ENCODE measurements at regions not wholly inside any gene's neighbourhood (a gene's known extent, or its start where the extent isn't known, plus 50 kb on each side); places are given as distances from the start of the nearest gene placed in this dataset.

DNA sequence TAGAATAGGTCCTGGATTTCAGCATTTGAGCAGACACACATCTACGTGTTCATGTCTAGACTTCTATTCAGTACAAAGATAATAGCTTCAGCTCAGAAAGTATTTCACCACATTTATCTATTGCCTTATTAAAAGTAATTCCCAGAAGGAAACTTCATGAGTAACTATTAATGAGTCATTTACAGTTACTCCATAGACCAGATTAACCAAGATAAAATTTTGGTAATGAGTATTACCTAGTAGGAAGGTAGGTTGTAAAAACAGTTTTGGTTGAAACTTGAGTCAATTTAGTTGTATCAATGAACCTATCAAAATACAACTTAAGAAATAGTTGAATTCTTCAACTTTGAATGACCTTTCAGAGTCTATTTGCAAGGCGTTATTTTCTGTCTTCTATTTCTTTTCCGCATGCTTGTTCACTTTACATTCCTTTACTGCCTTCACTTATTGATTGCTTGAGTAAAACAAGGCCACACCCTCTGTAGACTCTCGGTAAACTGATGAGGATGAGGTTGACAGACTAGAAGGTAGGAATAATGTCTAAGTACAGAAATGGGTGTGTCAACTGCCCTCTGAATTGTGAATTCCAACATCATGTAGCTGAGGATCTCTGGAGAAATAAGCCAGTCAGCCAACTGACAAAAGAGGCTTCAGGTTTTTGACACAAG is 1165.6 kb upstream of the ZEB2 start:
- no peaks in the 10 kb centered on the region for H3K27me3 ChIP-seq (ENCODE audit: control insufficient read depth in 1 of 2, insufficient read depth in 1 of 2, low read length in 2 of 2)
- no peak overlapping the region for H3K9ac ChIP-seq (ENCODE audit: low read length)
- H4K8ac ChIP-seq (ENCODE audit: low read length): no peak overlapping the region
- H2AFZ ChIP-seq (ENCODE audit: low read depth, low read length): no peak overlapping the region
- H2BK12ac ChIP-seq (ENCODE audit: low read length in 2 of 2): no peak overlapping the region
- H2BK120ac ChIP-seq (ENCODE audit: low read depth, low read length): no peak overlapping the region
- WGBS: 100% methylated on average over 4 of the region's 4 CpGs
- no peaks in the 10 kb centered on the region for H3K9me3 ChIP-seq (ENCODE audit: control insufficient read depth, low read length)
- no peak overlapping the region for H3K4me3 ChIP-seq (ENCODE audit: insufficient read depth in 1 of 2, low read depth in 1 of 2, low read length in 2 of 2)
- H2AK5ac ChIP-seq (ENCODE audit: low read length, severe bottlenecking): no peak overlapping the region
- H3K4me1 ChIP-seq (ENCODE audit: control insufficient read depth, insufficient read depth, low read depth, low read length): no peaks in the 10 kb centered on the region
- no peak overlapping the region for H4K91ac ChIP-seq (ENCODE audit: low read length)
- no peak overlapping the region for H3K14ac ChIP-seq (ENCODE audit: low read length in 2 of 2)
- DNase-seq: peak; percentile 11
- H2BK5ac ChIP-seq (ENCODE audit: low read depth, low read length, poor library complexity, severe bottlenecking): no peak overlapping the region
- H3K79me1 ChIP-seq (replicated peaks; ENCODE audit: low read length, poor library complexity, severe bottlenecking): no peaks in the 10 kb centered on the region
- no peak overlapping the region for H3K27ac ChIP-seq (ENCODE audit: low read length, poor library complexity, severe bottlenecking)
- H3K4ac ChIP-seq (ENCODE audit: low read depth in 1 of 2, low read length in 2 of 2): no peak overlapping the region
- H3K23ac ChIP-seq (ENCODE audit: low read length in 2 of 2): no peak overlapping the region
- H3K18ac ChIP-seq (ENCODE audit: low read depth in 1 of 2, low read length in 2 of 2): no peak overlapping the region
- no peak overlapping the region for H2BK15ac ChIP-seq (ENCODE audit: low read depth, poor library complexity, severe bottlenecking)
- H3K4me2 ChIP-seq (ENCODE audit: low read length, poor library complexity, severe bottlenecking): no peak overlapping the region
- no peaks in the 10 kb centered on the region for H3K36me3 ChIP-seq (ENCODE audit: control insufficient read depth in 1 of 2, insufficient read depth in 2 of 2, low read depth in 1 of 2, low read length in 2 of 2)

DNA sequence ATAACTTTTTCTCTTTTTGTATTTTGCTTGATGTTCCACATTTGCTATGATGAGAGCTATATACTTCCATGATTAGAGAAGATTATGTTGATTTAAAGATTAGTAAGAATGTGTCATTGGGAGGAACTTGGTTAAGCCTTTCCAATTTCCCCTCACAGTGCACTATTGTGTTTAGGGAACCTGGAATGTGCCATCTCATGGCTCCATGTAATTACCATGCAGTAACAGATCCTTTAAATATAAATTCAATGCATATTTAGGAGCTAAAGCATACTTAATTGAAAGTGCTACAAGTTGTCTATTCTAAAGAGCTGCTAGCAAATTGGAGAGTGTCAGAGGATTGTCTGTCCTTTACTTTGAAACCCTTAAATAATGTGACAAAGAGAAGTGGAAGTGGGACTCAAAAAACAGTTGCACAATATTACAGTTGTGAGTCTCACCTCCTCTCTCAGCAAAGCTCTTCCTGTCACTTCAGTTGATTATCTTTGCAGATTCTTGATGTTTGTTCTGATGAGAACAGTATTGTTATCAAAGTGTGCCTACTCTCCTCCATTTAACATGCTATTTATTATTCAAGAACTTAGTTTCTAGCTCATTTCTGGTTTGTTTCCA is 1162.7 kb upstream of the ZEB2 start:
- Histone ChIP-seq H3K36me3 (ENCODE audit: control insufficient read depth in 1 of 2, insufficient read depth in 2 of 2, low read depth in 1 of 2, low read length in 2 of 2) (no peaks in the 10 kb centered on the region), H3K27me3 (ENCODE audit: control insufficient read depth in 1 of 2, insufficient read depth in 1 of 2, low read length in 2 of 2) (no peaks in the 10 kb centered on the region), H2AK5ac (ENCODE audit: low read length, severe bottlenecking) (no peak overlapping the region), H3K27ac (ENCODE audit: low read length, poor library complexity, severe bottlenecking) (no peak overlapping the region), H2AFZ (ENCODE audit: low read depth, low read length) (no peak overlapping the region), H3K4me1 (ENCODE audit: control insufficient read depth, insufficient read depth, low read depth, low read length) (no peaks in the 10 kb centered on the region), H3K79me1 (replicated peaks; ENCODE audit: low read length, poor library complexity, severe bottlenecking) (no peaks in the 10 kb centered on the region), H2BK15ac (ENCODE audit: low read depth, poor library complexity, severe bottlenecking) (no peak overlapping the region), H3K23ac (ENCODE audit: low read length in 2 of 2) (no peak overlapping the region), H2BK5ac (ENCODE audit: low read depth, low read length, poor library complexity, severe bottlenecking) (no peak overlapping the region), H3K4ac (ENCODE audit: low read depth in 1 of 2, low read length in 2 of 2) (no peak overlapping the region), H3K4me2 (ENCODE audit: low read length, poor library complexity, severe bottlenecking) (no peak overlapping the region), H3K9ac (ENCODE audit: low read length) (no peak overlapping the region), H3K4me3 (ENCODE audit: insufficient read depth in 1 of 2, low read depth in 1 of 2, low read length in 2 of 2) (no peak overlapping the region), H3K9me3 (ENCODE audit: control insufficient read depth, low read length) (no peaks in the 10 kb centered on the region), H2BK12ac (ENCODE audit: low read length in 2 of 2) (no peak overlapping the region), H3K14ac (ENCODE audit: low read length in 2 of 2) (no peak overlapping the region), H2BK120ac (ENCODE audit: low read depth, low read length) (no peak overlapping the region), H4K8ac (ENCODE audit: low read length) (no peak overlapping the region), H3K18ac (ENCODE audit: low read depth in 1 of 2, low read length in 2 of 2) (no peak overlapping the region), H4K91ac (ENCODE audit: low read length) (no peak overlapping the region)
- no peak for DNase-seq

DNA sequence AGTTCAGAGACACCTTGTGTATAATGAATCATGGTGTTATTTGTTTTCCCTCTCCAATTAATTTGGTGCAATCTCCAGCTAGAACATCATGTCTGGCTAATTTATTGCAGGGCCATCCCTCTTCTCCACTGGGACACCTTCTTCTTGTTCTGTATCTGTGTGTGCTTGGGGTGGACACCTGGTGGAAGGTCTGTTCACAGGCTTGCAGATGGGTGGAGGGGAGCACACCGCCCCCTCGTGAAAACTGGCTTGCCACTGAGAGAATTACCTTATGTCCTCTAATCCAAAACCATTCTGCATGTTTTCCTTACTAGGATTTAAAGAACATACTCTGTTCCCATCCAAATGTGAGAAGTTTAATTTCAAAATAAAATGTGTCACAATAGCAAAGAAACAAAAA is 1160.4 kb upstream of the ZEB2 start:
- Histone ChIP-seq H3K27me3 (ENCODE audit: control insufficient read depth in 1 of 2, insufficient read depth in 1 of 2, low read length in 2 of 2) (no peaks in the 10 kb centered on the region), H2BK5ac (ENCODE audit: low read depth, low read length, poor library complexity, severe bottlenecking) (no peak overlapping the region), H4K8ac (ENCODE audit: low read length) (no peak overlapping the region), H3K14ac (ENCODE audit: low read length in 2 of 2) (no peak overlapping the region), H3K4me2 (ENCODE audit: low read length, poor library complexity, severe bottlenecking) (no peak overlapping the region), H3K18ac (ENCODE audit: low read depth in 1 of 2, low read length in 2 of 2) (no peak overlapping the region), H4K91ac (ENCODE audit: low read length) (no peak overlapping the region), H2BK15ac (ENCODE audit: low read depth, poor library complexity, severe bottlenecking) (no peak overlapping the region), H2BK120ac (ENCODE audit: low read depth, low read length) (no peak overlapping the region), H3K9me3 (ENCODE audit: control insufficient read depth, low read length) (no peaks in the 10 kb centered on the region), H3K36me3 (ENCODE audit: control insufficient read depth in 1 of 2, insufficient read depth in 2 of 2, low read depth in 1 of 2, low read length in 2 of 2) (no peaks in the 10 kb centered on the region), H3K23ac (ENCODE audit: low read length in 2 of 2) (no peak overlapping the region), H3K4me3 (ENCODE audit: insufficient read depth in 1 of 2, low read depth in 1 of 2, low read length in 2 of 2) (no peak overlapping the region), H3K79me1 (replicated peaks; ENCODE audit: low read length, poor library complexity, severe bottlenecking) (no peaks in the 10 kb centered on the region), H3K27ac (ENCODE audit: low read length, poor library complexity, severe bottlenecking) (no peak overlapping the region), H3K4me1 (ENCODE audit: control insufficient read depth, insufficient read depth, low read depth, low read length) (no peaks in the 10 kb centered on the region), H3K9ac (ENCODE audit: low read length) (no peak overlapping the region), H2AK5ac (ENCODE audit: low read length, severe bottlenecking) (no peak overlapping the region), H2AFZ (ENCODE audit: low read depth, low read length) (no peak overlapping the region), H3K4ac (ENCODE audit: low read depth in 1 of 2, low read length in 2 of 2) (no peak overlapping the region), H2BK12ac (ENCODE audit: low read length in 2 of 2) (no peak overlapping the region)
- no peak for DNase-seq
- no CpG with 5 or more reads among the region's 2 CpGs for WGBS

- Histone ChIP-seq H3K4me1 (ENCODE audit: control insufficient read depth, insufficient read depth, low read depth, low read length) (no peaks in the 10 kb centered on the region), H3K4ac (ENCODE audit: low read depth in 1 of 2, low read length in 2 of 2) (no peak overlapping the region), H3K27ac (ENCODE audit: low read length, poor library complexity, severe bottlenecking) (no peak overlapping the region), H2BK5ac (ENCODE audit: low read depth, low read length, poor library complexity, severe bottlenecking) (no peak overlapping the region), H2BK12ac (ENCODE audit: low read length in 2 of 2) (no peak overlapping the region), H4K91ac (ENCODE audit: low read length) (no peak overlapping the region), H3K36me3 (ENCODE audit: control insufficient read depth in 1 of 2, insufficient read depth in 2 of 2, low read depth in 1 of 2, low read length in 2 of 2) (no peaks in the 10 kb centered on the region), H3K9ac (ENCODE audit: low read length) (no peak overlapping the region), H2AFZ (ENCODE audit: low read depth, low read length) (no peak overlapping the region), H3K4me3 (ENCODE audit: insufficient read depth in 1 of 2, low read depth in 1 of 2, low read length in 2 of 2) (no peak overlapping the region), H3K9me3 (ENCODE audit: control insufficient read depth, low read length) (no peaks in the 10 kb centered on the region), H4K8ac (ENCODE audit: low read length) (no peak overlapping the region), H2BK15ac (ENCODE audit: low read depth, poor library complexity, severe bottlenecking) (no peak overlapping the region), H2BK120ac (ENCODE audit: low read depth, low read length) (no peak overlapping the region), H3K79me1 (replicated peaks; ENCODE audit: low read length, poor library complexity, severe bottlenecking) (no peaks in the 10 kb centered on the region), H3K4me2 (ENCODE audit: low read length, poor library complexity, severe bottlenecking) (no peak overlapping the region), H3K27me3 (ENCODE audit: control insufficient read depth in 1 of 2, insufficient read depth in 1 of 2, low read length in 2 of 2) (no peaks in the 10 kb centered on the region), H3K14ac (ENCODE audit: low read length in 2 of 2) (no peak overlapping the region), H3K23ac (ENCODE audit: low read length in 2 of 2) (no peak overlapping the region), H3K18ac (ENCODE audit: low read depth in 1 of 2, low read length in 2 of 2) (no peak overlapping the region), H2AK5ac (ENCODE audit: low read length, severe bottlenecking) (no peak overlapping the region)
- DNase-seq: no peak
- WGBS: 94% methylated on average over 2 of the region's 2 CpGs
Measured at GRCh38 chr2:145677371-145677770, 1157.5 kb upstream of the ZEB2 start.
